WTC11 (cell line): ENCODE measurements at regions not wholly inside any gene's neighbourhood (a gene's known extent, or its start where the extent isn't known, plus 50 kb on each side); places are given as distances from the start of the nearest gene placed in this dataset.

Experiments
- ATAC-seq: fragments of 200-7000 bp; cut with Tn5 transposase; 2 replicates; pipeline ENCODE4 v1.10.0; 2021; ENCODE audit warnings: mild to moderate bottlenecking, moderate library complexity
- CTCF ChIA-PET: fragments of 300-600 bp; sonication (Branson Sonifier 250); formaldehyde crosslinking; loops from one replicate; lab custom pipeline; 2021; ENCODE audit warnings: antibody characterized with exemption; lab: Charles Lee
- POLR2A ChIA-PET: fragments of 350-600 bp; sonication (Branson Sonifier 250); formaldehyde crosslinking; loops from one replicate; lab custom pipeline; 2021; ENCODE audit warnings: antibody characterized with exemption; lab: Charles Lee
- DNase-seq: peaks from one replicate; pipeline ENCODE4 v3.0.0; 2021; ENCODE audit warnings: low spot score
- H3K27ac Mint-ChIP-seq: 2 replicates; pipeline ENCODE4 v1.8.0; 2021; ENCODE audit warnings: mixed read lengths
- H3K27me3 Mint-ChIP-seq: 2 replicates; pipeline ENCODE4 v1.8.0; 2021; ENCODE audit warnings: low read depth, mild to moderate bottlenecking, moderate library complexity, mixed read lengths
- H3K36me3 Mint-ChIP-seq: 2 replicates; pipeline ENCODE4 v1.8.0; 2021; ENCODE audit warnings: mixed read lengths
- H3K4me1 Mint-ChIP-seq: 2 replicates; pipeline ENCODE4 v1.8.0; 2022; ENCODE audit warnings: mixed read lengths
- H3K4me3 Mint-ChIP-seq: 2 replicates; pipeline ENCODE4 v1.8.0; 2021; ENCODE audit warnings: mild to moderate bottlenecking, moderate library complexity, mixed read lengths
- H3K9me3 Mint-ChIP-seq: 2 replicates; pipeline ENCODE4 v1.8.0; 2021; ENCODE audit warnings: mixed read lengths
- E2F5 ChIP-seq: sonication (generic); formaldehyde crosslinking; IDR thresholded peaks from 2 replicates; pipeline ENCODE4 v1.8.1; 2022; ENCODE audit warnings: mild to moderate bottlenecking, moderate library complexity, missing genetic modification reagents
- FOXJ3 ChIP-seq: sonication (generic); formaldehyde crosslinking; IDR thresholded peaks from 2 replicates; pipeline ENCODE4 v1.9.0; 2021; ENCODE audit warnings: missing genetic modification reagents, mild to moderate bottlenecking, borderline replicate concordance
- FOXP1 ChIP-seq: sonication (generic); formaldehyde crosslinking; IDR thresholded peaks from 2 replicates; pipeline ENCODE4 v1.8.0; 2022; ENCODE audit warnings: missing genetic modification reagents, mild to moderate bottlenecking, moderate library complexity, borderline replicate concordance
- GABPB1 ChIP-seq: sonication (generic); formaldehyde crosslinking; IDR thresholded peaks from 2 replicates; pipeline ENCODE4 v1.8.1; 2023; ENCODE audit warnings: mild to moderate bottlenecking, missing genetic modification reagents
- IRF1 ChIP-seq: sonication (generic); formaldehyde crosslinking; IDR thresholded peaks from 2 replicates; pipeline ENCODE4 v1.8.0; 2023; ENCODE audit warnings: missing genetic modification reagents
- MAX ChIP-seq: sonication (generic); formaldehyde crosslinking; IDR thresholded peaks from 2 replicates; pipeline ENCODE4 v1.8.0; 2022; ENCODE audit warnings: mild to moderate bottlenecking, missing genetic modification reagents
- MXD4 ChIP-seq: fragments of 250-450 bp; sonication (Bioruptor Pico); IDR thresholded peaks from 2 replicates; pipeline ENCODE4 v1.8.0; 2021; ENCODE audit warnings: mild to moderate bottlenecking, moderate library complexity, borderline replicate concordance
- NFE2L1 ChIP-seq: sonication (generic); formaldehyde crosslinking; IDR thresholded peaks from 2 replicates; pipeline ENCODE4 v1.8.1; 2023; ENCODE audit warnings: missing genetic modification reagents
- NR1H2 ChIP-seq: sonication (generic); formaldehyde crosslinking; IDR thresholded peaks from 2 replicates; pipeline ENCODE4 v1.9.0; 2021; ENCODE audit warnings: mild to moderate bottlenecking, moderate library complexity, missing genetic modification reagents
- PRDM15 ChIP-seq: sonication (generic); formaldehyde crosslinking; IDR thresholded peaks from 2 replicates; pipeline ENCODE4 v1.8.0; 2022; ENCODE audit warnings: missing genetic modification reagents
- SP1 ChIP-seq: sonication (generic); formaldehyde crosslinking; conservative IDR thresholded peaks from 2 replicates; pipeline ENCODE4 v1.8.1; 2022; ENCODE audit warnings: missing genetic modification reagents
- USF1 ChIP-seq: sonication (generic); formaldehyde crosslinking; IDR thresholded peaks from 2 replicates; pipeline ENCODE4 v1.8.0; 2022; ENCODE audit warnings: mild to moderate bottlenecking, missing genetic modification reagents
- USF2 ChIP-seq: sonication (generic); formaldehyde crosslinking; IDR thresholded peaks from 2 replicates; pipeline ENCODE4 v1.8.1; 2023; ENCODE audit warnings: mild to moderate bottlenecking, missing genetic modification reagents, moderate library complexity
- ZNF138 ChIP-seq: sonication (generic); formaldehyde crosslinking; conservative IDR thresholded peaks from 2 replicates; pipeline ENCODE4 v1.8.1; 2022; ENCODE audit warnings: mild to moderate bottlenecking, moderate library complexity, missing genetic modification reagents
- ZNF219 ChIP-seq: sonication (generic); formaldehyde crosslinking; IDR thresholded peaks from 2 replicates; pipeline ENCODE4 v1.8.0; 2023; ENCODE audit warnings: missing genetic modification reagents, mild to moderate bottlenecking, borderline replicate concordance
- ZNF263 ChIP-seq: sonication (generic); formaldehyde crosslinking; IDR thresholded peaks from 2 replicates; pipeline ENCODE4 v1.8.1; 2022; ENCODE audit warnings: low read depth, mild to moderate bottlenecking, moderate library complexity, missing genetic modification reagents
- ZNF281 ChIP-seq: sonication (generic); formaldehyde crosslinking; IDR thresholded peaks from 2 replicates; pipeline ENCODE4 v1.8.0; 2023; ENCODE audit warnings: mild to moderate bottlenecking, missing genetic modification reagents
- ZNF512 ChIP-seq: sonication (generic); formaldehyde crosslinking; IDR thresholded peaks from 2 replicates; pipeline ENCODE4 v1.8.1; 2022; ENCODE audit warnings: missing genetic modification reagents, borderline replicate concordance
- ZNF671 ChIP-seq: fragments of 250-450 bp; sonication (Bioruptor Pico); IDR thresholded peaks from 2 replicates; pipeline ENCODE4 v1.8.0; 2021; ENCODE audit warnings: mild to moderate bottlenecking
- ZSCAN18 ChIP-seq: fragments of 250-450 bp; sonication (Bioruptor Pico); IDR thresholded peaks from 2 replicates; pipeline ENCODE4 v2.1.2; 2022; ENCODE audit warnings: mild to moderate bottlenecking, moderate library complexity

- TF ChIP-seq NFE2L1 (CRISPR knock-in tag) (no peak), MAX (CRISPR knock-in tag) (no peak), SP1 (CRISPR knock-in tag) (no peak), GABPB1 (CRISPR knock-in tag) (no peak), ZSCAN18 (CRISPR knock-in tag) (no peak), E2F5 (no peak), IRF1 (CRISPR knock-in tag) (no peak), USF1 (no peak), PRDM15 (CRISPR knock-in tag) (no peak), FOXJ3 (CRISPR knock-in tag) (no peak), NR1H2 (CRISPR knock-in tag) (no peak)
- Mint-ChIP-seq H3K27me3 (no peaks in the 10 kb centered on the region), H3K9me3 (no peaks in the 10 kb centered on the region), H3K4me3 (no peak overlapping the region), H3K27ac (no peak overlapping the region), H3K36me3 (no peaks in the 10 kb centered on the region), H3K4me1 (peaks cover 70% of the 10 kb centered on the region)
- DNase-seq (no peak), ATAC-seq (no peak)
- ChIA-PET CTCF (interaction anchor here (1.0 kb wide), 2 partner anchors 59 to 261 kb away, joined by 3 read pairs; no protein-coding TSS in a partner anchor), POLR2A (no interaction called here)
Observed at GRCh38 chr6:15952231-15953151, 176.4 kb upstream of the MYLIP start.

GRCh38 chr6:15950962-15951569 lies 177.8 kb upstream of the MYLIP start:
- H3K4me1 Mint-ChIP-seq: peaks cover 56% of the 10 kb centered on the region
- CTCF ChIA-PET: no interaction called here
- TF ChIP-seq ZNF671 (CRISPR knock-in tag) (no peak), ZNF219 (CRISPR knock-in tag) (no peak), ZNF263 (no peak), ZNF281 (no peak), MXD4 (CRISPR knock-in tag) (no peak), ZNF512 (CRISPR knock-in tag) (no peak), FOXP1 (no peak), USF2 (no peak), ZNF138 (no peak)

More at GRCh38 chr6:15950962-15951569, 177.8 kb upstream of the MYLIP start:
- POLR2A ChIA-PET: no interaction called here
- no peaks in the 10 kb centered on the region for H3K9me3 Mint-ChIP-seq
- no peak overlapping the region for H3K4me3 Mint-ChIP-seq
- DNase-seq (no peak), ATAC-seq (no peak)
- H3K27ac Mint-ChIP-seq: no peak overlapping the region
- H3K36me3 Mint-ChIP-seq: no peaks in the 10 kb centered on the region
- H3K27me3 Mint-ChIP-seq: no peaks in the 10 kb centered on the region
